Retinal pigment epithelial cell (primary cell): ENCODE measurements at regions not wholly inside any gene's neighbourhood (a gene's known extent, or its start where the extent isn't known, plus 50 kb on each side); places are given as distances from the start of the nearest gene placed in this dataset.

ENCODE experiments used
- DNase-seq: peaks from one replicate; pipeline ENCODE4 v3.0.0-alpha.2; 2010; ENCODE audit warnings: low read depth
- H3K4me3 ChIP-seq: 2 replicates; pipeline ENCODE4 v1.5.1; 2011; ENCODE audit warnings: mild to moderate bottlenecking, low read length, control low read depth, moderate library complexity
- CTCF ChIP-seq: conservative IDR thresholded peaks from 2 replicates; pipeline ENCODE4 v1.5.1; 2011; ENCODE audit warnings: low read depth, low read length, control low read depth, inconsistent platforms

- H3K4me3 ChIP-seq = no peak overlapping the region
- no peak for DNase-seq
- TF ChIP-seq CTCF = no peak
Measured at GRCh38 chr2:60621688-60622429, 68.4 kb upstream of the BCL11A start.

- no peak overlapping the region for H3K4me3 ChIP-seq
- TF ChIP-seq CTCF = no peak
- no peak for DNase-seq
Measured at GRCh38 chr2:60623040-60623439, 69.6 kb upstream of the BCL11A start.

GRCh38 chr2:60627412-60627811, 74.0 kb upstream of the BCL11A start:
- TF ChIP-seq CTCF = no peak
- no peak overlapping the region for H3K4me3 ChIP-seq
- DNase-seq = no peak

DNA sequence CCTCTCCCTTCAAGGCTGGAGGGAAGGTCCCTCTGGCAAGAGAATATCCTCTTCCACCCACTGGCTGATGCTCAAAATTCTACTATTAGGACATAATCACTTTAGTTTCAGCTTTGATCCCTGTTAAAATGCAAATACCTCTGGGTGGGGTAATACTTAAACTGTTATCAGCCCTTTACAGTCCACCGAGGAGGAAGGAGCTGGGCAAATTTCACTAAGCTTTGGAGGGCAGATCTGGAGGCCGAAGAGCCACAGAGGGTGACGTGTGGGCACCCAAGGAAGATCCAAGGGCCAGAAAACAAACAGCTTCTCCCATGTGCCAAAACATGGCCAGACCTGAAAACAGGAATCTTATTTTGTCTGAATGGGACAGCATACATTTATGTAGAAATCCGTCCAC, 74.6 kb upstream of the BCL11A start:
- TF ChIP-seq CTCF = no peak
- no peak for DNase-seq
- H3K4me3 ChIP-seq = no peak overlapping the region

GRCh38 chr2:60628615-60629304, 75.3 kb upstream of the BCL11A start:
- DNase-seq = no peak
- no peak for TF ChIP-seq CTCF
- H3K4me3 ChIP-seq = no peak overlapping the region

GRCh38 chr2:60629305-60629662, 75.8 kb upstream of the BCL11A start:
- DNase-seq = no peak
- TF ChIP-seq CTCF = no peak
- H3K4me3 ChIP-seq = no peak overlapping the region

DNA sequence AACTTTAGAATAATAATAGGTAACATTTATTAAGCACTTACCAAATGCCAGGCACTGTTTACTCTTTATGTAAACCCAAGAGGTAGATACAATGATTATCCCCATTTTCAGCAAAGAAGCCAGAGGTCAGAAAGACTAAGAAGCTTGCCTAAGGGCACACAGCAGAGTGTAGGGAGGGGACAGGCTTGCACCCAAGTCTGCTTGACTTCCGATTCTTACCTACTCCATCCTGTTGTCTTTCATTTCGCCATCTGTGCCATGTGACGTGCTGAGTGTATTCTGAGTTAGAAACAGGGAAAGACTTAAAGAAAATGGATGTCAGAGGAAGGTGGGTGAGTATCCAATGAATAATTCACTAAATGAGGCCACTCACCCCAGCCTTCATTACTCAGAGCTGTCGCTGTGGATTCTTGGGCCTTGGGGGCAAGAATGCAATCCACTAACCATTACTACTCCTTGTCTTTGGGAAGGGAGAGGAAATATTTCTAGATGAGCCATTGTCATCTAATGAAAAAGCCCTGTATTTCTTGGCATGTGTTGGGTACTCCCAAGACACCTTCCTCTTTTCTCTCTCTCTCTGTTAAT, 76.4 kb upstream of the BCL11A start:
- H3K4me3 ChIP-seq = no peak overlapping the region
- TF ChIP-seq CTCF = no peak

More for the DNA sequence above, 76.4 kb upstream of the BCL11A start:
- no peak for DNase-seq
